GM23338 (cell line): ENCODE measurements at regions not wholly inside any gene's neighbourhood (a gene's known extent, or its start where the extent isn't known, plus 50 kb on each side); places are given as distances from the start of the nearest gene placed in this dataset.

ENCODE experiments used
- ATAC-seq: fragments of 200-7000 bp; cut with Tn5 transposase; 3 replicates; pipeline ENCODE4 v1.9.1; 2020
- DNase-seq: peaks from one replicate; pipeline ENCODE4 v3.0.0-alpha.2; 2015; ENCODE audit warnings: low spot score
- H2AFZ ChIP-seq: fragments of 200-600 bp; sonication (generic); 2 replicates; pipeline ENCODE4 v1.8.0; 2016; ENCODE audit warnings: antibody characterized with exemption, mild to moderate bottlenecking, moderate library complexity
- H3F3A ChIP-seq: fragments of 200-600 bp; sonication (generic); replicated peaks from 2 replicates; pipeline ENCODE4 v1.8.0; 2017; ENCODE audit warnings: antibody characterized with exemption, mixed run types, low read depth
- H3K27ac ChIP-seq: fragments of 200-600 bp; sonication (generic); 2 replicates; pipeline ENCODE4 v1.6.1; 2016; ENCODE audit warnings: low read depth
- H3K27me3 ChIP-seq: fragments of 200-600 bp; sonication (generic); 2 replicates; pipeline ENCODE4 v1.8.0; 2016; ENCODE audit warnings: mild to moderate bottlenecking, mixed run types, moderate library complexity; ENCODE audit not compliant: insufficient read depth
- H3K36me3 ChIP-seq: fragments of 200-600 bp; sonication (generic); 2 replicates; pipeline ENCODE4 v1.8.0; 2016; ENCODE audit warnings: mild to moderate bottlenecking; ENCODE audit not compliant: insufficient read depth
- H3K4me1 ChIP-seq: fragments of 200-600 bp; sonication (generic); 2 replicates; pipeline ENCODE4 v1.8.0; 2016; ENCODE audit warnings: mild to moderate bottlenecking, moderate library complexity; ENCODE audit not compliant: insufficient read depth
- H3K4me2 ChIP-seq: fragments of 200-600 bp; sonication (generic); 2 replicates; pipeline ENCODE4 v1.7.1; 2017; ENCODE audit warnings: mixed run types
- H3K4me3 ChIP-seq: fragments of 200-600 bp; sonication (generic); 2 replicates; pipeline ENCODE4 v1.6.1; 2016; ENCODE audit warnings: mixed run types
- H3K79me2 ChIP-seq: fragments of 200-600 bp; sonication (generic); replicated peaks from 2 replicates; pipeline ENCODE4 v1.8.0; 2017; ENCODE audit warnings: mild to moderate bottlenecking; ENCODE audit not compliant: insufficient read depth
- H3K9me2 ChIP-seq: fragments of 200-600 bp; sonication (generic); 2 replicates; pipeline ENCODE4 v1.8.0; 2017; ENCODE audit not compliant: insufficient read depth
- H4K20me1 ChIP-seq: fragments of 200-600 bp; sonication (generic); replicated peaks from 2 replicates; pipeline ENCODE4 v1.8.0; 2017; ENCODE audit warnings: mild to moderate bottlenecking; ENCODE audit not compliant: insufficient read depth
- H3K27ac Mint-ChIP-seq: 2 replicates; pipeline ENCODE4 v1.8.0; 2020; ENCODE audit warnings: inconsistent platforms, mild to moderate bottlenecking, moderate library complexity, mixed read lengths
- H3K27me3 Mint-ChIP-seq: 3 replicates; pipeline ENCODE4 v1.8.0; 2022; ENCODE audit warnings: low read depth, mild to moderate bottlenecking, moderate library complexity, mixed read lengths, inconsistent platforms; ENCODE audit not compliant: insufficient read depth, poor library complexity
- H3K36me3 Mint-ChIP-seq: 3 replicates; pipeline ENCODE4 v1.8.0; 2021; ENCODE audit warnings: low read depth, mild to moderate bottlenecking, inconsistent platforms, moderate library complexity, mixed read lengths
- H3K4me1 Mint-ChIP-seq: 3 replicates; pipeline ENCODE4 v1.8.0; 2020; ENCODE audit warnings: mild to moderate bottlenecking, inconsistent platforms, mixed read lengths
- H3K4me3 Mint-ChIP-seq: 3 replicates; pipeline ENCODE4 v1.8.0; 2021; ENCODE audit warnings: moderate library complexity, mild to moderate bottlenecking, inconsistent platforms, mixed read lengths
- H3K9me3 Mint-ChIP-seq: 3 replicates; pipeline ENCODE4 v1.8.0; 2020; ENCODE audit warnings: moderate library complexity, mild to moderate bottlenecking, inconsistent platforms, mixed read lengths
- CTCF ChIP-seq, 2 experiments: fragments of 200-600 bp in 1 of 2; sonication (generic) in 1 of 2; conservative IDR thresholded peaks; 2 replicates each; pipeline versions ENCODE4 v1.5.1 to v1.6.1; 2016 to 2017; ENCODE audit warnings: antibody characterized with exemption in 2 of 2, low read depth in 2 of 2, mild to moderate bottlenecking in 2 of 2, moderate library complexity in 1 of 2
- REST ChIP-seq: IDR thresholded peaks from one replicate; pipeline ENCODE4 v1.6.1; 2018; ENCODE audit warnings: antibody characterized with exemption; ENCODE audit not compliant: unreplicated experiment

GRCh38 chr15:39438799-39439592 is 141.9 kb upstream of the THBS1 start:
- ATAC-seq, result peak; percentile 34; the same call in 2 of the 3 replicates

More at GRCh38 chr15:39438799-39439592, 141.9 kb upstream of the THBS1 start:
- Histone ChIP-seq H3K9me2 (no peaks in the 10 kb centered on the region; the same call in 1 of the 2 replicates), H3K27ac (no peak overlapping the region), H3K4me1 (peaks cover 29% of the 10 kb centered on the region), H2AFZ (peak overlapping the region; percentile 78), H3K4me2 (no peak overlapping the region), H4K20me1 (no peaks in the 10 kb centered on the region), H3F3A (no peaks in the 10 kb centered on the region), H3K4me3 (no peak overlapping the region), H3K36me3 (no peaks in the 10 kb centered on the region), H3K27me3 (no peaks in the 10 kb centered on the region), H3K79me2 (no peaks in the 10 kb centered on the region)
- Mint-ChIP-seq H3K36me3 (no peaks in the 10 kb centered on the region), H3K4me1 (peaks cover 34% of the 10 kb centered on the region), H3K9me3 (no peaks in the 10 kb centered on the region), H3K27ac (0 out of 2 replicates have a peak overlapping the region, but pooled peaks have one; percentile 18), H3K27me3 (peaks cover 1% of the 10 kb centered on the region), H3K4me3 (no peak overlapping the region)
- no peak for DNase-seq
- TF ChIP-seq REST (no peak), CTCF (conservative IDR thresholded peaks at IDR 0.05; ENCODE audit: low read depth in 2 of 2) (peak; percentile 39 to 51; a peak in 3 of 4 replicates)
